Astrocyte (in vitro differentiated cells and primary cell): ENCODE measurements at regions not wholly inside any gene's neighbourhood (a gene's known extent, or its start where the extent isn't known, plus 50 kb on each side); places are given as distances from the start of the nearest gene placed in this dataset.

Experiments used
- DNase-seq: peaks from one replicate; pipeline ENCODE4 v3.0.0-alpha.2; 2010; ENCODE audit warnings: low read depth
- FAIRE-seq: peaks from 2 replicates; lab custom pipeline; 2011; peaks lifted over from hg19 to GRCh38; lab: Jason Lieb, UNC
- H2AFZ ChIP-seq: 2 replicates; pipeline ENCODE4 v1.6.0; 2012; ENCODE audit warnings: low read depth, low read length, inconsistent platforms
- H3K27ac ChIP-seq: 2 replicates; pipeline ENCODE4 v1.5.1; 2011; ENCODE audit warnings: low read depth, low read length, inconsistent platforms
- H3K27me3 ChIP-seq: 2 replicates; pipeline ENCODE4 v1.6.0; 2011; ENCODE audit warnings: low read length, inconsistent platforms; ENCODE audit not compliant: insufficient read depth
- H3K36me3 ChIP-seq: 2 replicates; pipeline ENCODE4 v1.5.1; 2011; ENCODE audit warnings: low read length, inconsistent platforms; ENCODE audit not compliant: insufficient read depth
- H3K4me1 ChIP-seq: 2 replicates; pipeline ENCODE4 v1.5.1; 2011; ENCODE audit warnings: low read length, inconsistent platforms; ENCODE audit not compliant: insufficient read depth
- H3K4me2 ChIP-seq: 2 replicates; pipeline ENCODE4 v1.6.0; 2012; ENCODE audit warnings: low read length, inconsistent platforms
- H3K4me3 ChIP-seq: 2 replicates; pipeline ENCODE4 v1.5.1; 2011; ENCODE audit warnings: low read depth, mild to moderate bottlenecking, low read length, inconsistent platforms; ENCODE audit not compliant: insufficient read depth
- H3K79me2 ChIP-seq: 2 replicates; pipeline ENCODE4 v1.6.0; 2012; ENCODE audit warnings: mild to moderate bottlenecking, low read length, inconsistent platforms; ENCODE audit not compliant: insufficient read depth
- H3K9ac ChIP-seq: 2 replicates; pipeline ENCODE4 v1.6.0; 2012; ENCODE audit warnings: mild to moderate bottlenecking, low read length, inconsistent platforms
- H3K9me3 ChIP-seq: 2 replicates; pipeline ENCODE4 v1.5.1; 2012; ENCODE audit warnings: low read depth, mild to moderate bottlenecking, low read length, inconsistent platforms; ENCODE audit not compliant: insufficient read depth
- H4K20me1 ChIP-seq: 2 replicates; pipeline ENCODE4 v1.6.0; 2012; ENCODE audit warnings: low read length, inconsistent platforms; ENCODE audit not compliant: insufficient read depth
- H3K27ac Mint-ChIP-seq: one replicate; pipeline ENCODE4 v1.8.0; 2021; ENCODE audit warnings: mild to moderate bottlenecking, mixed read lengths; ENCODE audit not compliant: unreplicated experiment
- H3K27me3 Mint-ChIP-seq: one replicate; pipeline ENCODE4 v1.8.0; 2021; ENCODE audit warnings: low read depth, mixed read lengths; ENCODE audit not compliant: unreplicated experiment
- H3K36me3 Mint-ChIP-seq: one replicate; pipeline ENCODE4 v1.8.0; 2021; ENCODE audit warnings: low read depth, mixed read lengths; ENCODE audit not compliant: unreplicated experiment
- H3K4me1 Mint-ChIP-seq: one replicate; pipeline ENCODE4 v1.8.0; 2021; ENCODE audit warnings: low read depth, mixed read lengths; ENCODE audit not compliant: unreplicated experiment
- H3K4me3 Mint-ChIP-seq: one replicate; pipeline ENCODE4 v1.8.0; 2021; ENCODE audit warnings: mild to moderate bottlenecking, moderate library complexity, mixed read lengths; ENCODE audit not compliant: unreplicated experiment
- H3K9me3 Mint-ChIP-seq: one replicate; pipeline ENCODE4 v1.8.0; 2021; ENCODE audit warnings: mild to moderate bottlenecking, mixed read lengths; ENCODE audit not compliant: unreplicated experiment
- EZH2 ChIP-seq: IDR thresholded peaks from 2 replicates; pipeline ENCODE4 v1.6.1; 2012; ENCODE audit warnings: mild to moderate bottlenecking, low read length, inconsistent platforms; ENCODE audit not compliant: insufficient read depth
- TF ChIP-seq, protein P1 (sequence below): IDR thresholded peaks from 2 replicates; pipeline ENCODE4 v1.5.1; 2011; ENCODE audit warnings: low read depth, mild to moderate bottlenecking, inconsistent platforms, low read length, moderate library complexity; ENCODE audit not compliant: insufficient read depth

DNA sequence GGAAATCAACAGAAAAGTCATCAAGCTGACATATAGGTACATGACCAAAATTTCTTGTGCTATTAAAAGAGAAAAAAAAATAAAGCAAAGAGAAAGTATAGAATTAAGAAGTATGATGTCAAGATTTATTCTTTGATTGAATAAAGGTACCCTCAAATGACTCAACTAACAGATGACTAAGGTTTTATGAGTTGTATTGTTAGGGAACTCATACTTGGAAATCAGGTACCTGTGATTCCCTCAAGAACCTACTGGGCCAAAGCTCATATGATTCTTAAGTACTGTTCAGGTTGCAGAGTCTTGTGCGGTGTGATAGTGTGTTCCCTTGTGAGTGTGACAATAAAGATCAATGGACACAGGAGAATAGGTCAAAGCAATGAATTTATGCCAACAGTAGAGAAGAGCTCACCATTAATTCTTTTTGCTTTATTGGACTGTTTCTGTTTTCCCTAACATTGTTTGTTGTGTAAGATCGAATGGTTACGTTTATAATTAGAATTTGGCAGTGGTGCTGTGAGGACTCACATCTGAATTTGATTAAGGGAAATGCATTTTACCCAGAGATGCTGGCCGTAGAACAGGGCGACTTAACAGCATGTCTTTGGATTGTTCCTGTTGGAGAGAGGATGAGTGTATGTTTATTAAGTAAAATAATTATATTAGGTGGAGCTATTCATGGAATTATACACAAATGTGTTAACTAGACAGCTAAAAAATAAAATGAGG, 293.2 kb upstream of the SEMA3D start:
- no peak for DNase-seq
- H3K4me3 ChIP-seq: no peak overlapping the region
- no peaks in the 10 kb centered on the region for H4K20me1 ChIP-seq
- no peaks in the 10 kb centered on the region for H3K27me3 ChIP-seq
- Mint-ChIP-seq H3K4me3 (no peak overlapping the region), H3K27me3 (no peaks in the 10 kb centered on the region), H3K9me3 (no peaks in the 10 kb centered on the region), H3K27ac (no peak overlapping the region), H3K4me1 (peaks cover 3% of the 10 kb centered on the region), H3K36me3 (no peaks in the 10 kb centered on the region)
- no peak overlapping the region for H3K4me2 ChIP-seq
- no peaks in the 10 kb centered on the region for H3K4me1 ChIP-seq
- H3K27ac ChIP-seq: no peak overlapping the region
- H3K36me3 ChIP-seq: no peaks in the 10 kb centered on the region
- no peak overlapping the region for H3K9ac ChIP-seq
- TF ChIP-seq, protein P1, sequence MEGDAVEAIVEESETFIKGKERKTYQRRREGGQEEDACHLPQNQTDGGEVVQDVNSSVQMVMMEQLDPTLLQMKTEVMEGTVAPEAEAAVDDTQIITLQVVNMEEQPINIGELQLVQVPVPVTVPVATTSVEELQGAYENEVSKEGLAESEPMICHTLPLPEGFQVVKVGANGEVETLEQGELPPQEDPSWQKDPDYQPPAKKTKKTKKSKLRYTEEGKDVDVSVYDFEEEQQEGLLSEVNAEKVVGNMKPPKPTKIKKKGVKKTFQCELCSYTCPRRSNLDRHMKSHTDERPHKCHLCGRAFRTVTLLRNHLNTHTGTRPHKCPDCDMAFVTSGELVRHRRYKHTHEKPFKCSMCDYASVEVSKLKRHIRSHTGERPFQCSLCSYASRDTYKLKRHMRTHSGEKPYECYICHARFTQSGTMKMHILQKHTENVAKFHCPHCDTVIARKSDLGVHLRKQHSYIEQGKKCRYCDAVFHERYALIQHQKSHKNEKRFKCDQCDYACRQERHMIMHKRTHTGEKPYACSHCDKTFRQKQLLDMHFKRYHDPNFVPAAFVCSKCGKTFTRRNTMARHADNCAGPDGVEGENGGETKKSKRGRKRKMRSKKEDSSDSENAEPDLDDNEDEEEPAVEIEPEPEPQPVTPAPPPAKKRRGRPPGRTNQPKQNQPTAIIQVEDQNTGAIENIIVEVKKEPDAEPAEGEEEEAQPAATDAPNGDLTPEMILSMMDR: no peak
- no peak for TF ChIP-seq EZH2
- no peak for FAIRE-seq
- H2AFZ ChIP-seq: no peak overlapping the region
- H3K9me3 ChIP-seq: no peaks in the 10 kb centered on the region
- H3K79me2 ChIP-seq: no peaks in the 10 kb centered on the region

DNA sequence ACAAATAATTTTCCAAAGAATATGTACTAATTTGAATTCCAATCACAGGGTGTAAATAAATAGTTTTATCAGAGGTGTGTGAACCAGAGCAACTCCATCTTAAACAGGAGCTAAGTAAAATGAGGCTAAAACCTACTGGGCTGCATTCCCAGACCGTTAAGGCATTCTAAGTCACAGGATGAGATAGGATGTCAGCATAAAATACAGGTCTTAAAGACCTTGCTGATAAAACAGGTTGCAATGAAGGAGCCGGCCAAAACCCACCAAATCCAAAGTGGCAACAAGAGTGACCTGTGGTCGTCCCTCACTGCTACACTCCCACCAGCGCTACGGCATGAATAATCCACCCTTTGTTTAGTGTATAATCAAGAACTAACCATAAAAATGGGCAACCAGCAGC, 291.7 kb upstream of the SEMA3D start:
- H3K36me3 Mint-ChIP-seq: no peaks in the 10 kb centered on the region
- no peak overlapping the region for H3K27ac ChIP-seq
- no peak overlapping the region for H3K9ac ChIP-seq
- H3K4me3 ChIP-seq: no peak overlapping the region
- H3K27ac Mint-ChIP-seq: no peak overlapping the region
- no peaks in the 10 kb centered on the region for H3K27me3 ChIP-seq
- no peaks in the 10 kb centered on the region for H3K27me3 Mint-ChIP-seq
- H4K20me1 ChIP-seq: no peaks in the 10 kb centered on the region
- no peaks in the 10 kb centered on the region for H3K9me3 ChIP-seq
- H3K4me3 Mint-ChIP-seq: no peak overlapping the region
- H3K79me2 ChIP-seq: no peaks in the 10 kb centered on the region
- FAIRE-seq: no peak
- no peaks in the 10 kb centered on the region for H3K36me3 ChIP-seq
- no peak overlapping the region for H2AFZ ChIP-seq
- TF ChIP-seq EZH2: no peak
- TF ChIP-seq, protein P1: no peak
- H3K9me3 Mint-ChIP-seq: no peaks in the 10 kb centered on the region
- no peaks in the 10 kb centered on the region for H3K4me1 ChIP-seq
- H3K4me1 Mint-ChIP-seq: peaks cover 8% of the 10 kb centered on the region
- DNase-seq: no peak
- no peak overlapping the region for H3K4me2 ChIP-seq

DNA sequence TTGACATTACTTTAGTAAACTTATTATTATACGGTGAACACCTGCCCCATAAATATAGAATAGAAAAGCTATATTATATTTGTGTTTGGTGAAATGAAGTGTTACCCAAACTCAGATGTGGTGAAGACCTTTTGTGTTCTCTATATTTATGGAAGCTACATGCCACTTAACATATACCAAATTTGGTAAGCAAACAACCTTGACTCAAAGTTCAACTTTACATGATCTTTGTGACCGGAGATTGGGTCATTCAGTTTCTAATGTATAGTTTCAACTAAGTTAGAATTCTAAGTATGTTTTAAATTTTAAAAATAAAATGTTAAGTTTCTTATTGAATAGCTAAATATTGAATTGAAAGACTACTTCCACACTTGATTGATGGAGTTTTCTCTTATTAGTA, 288.6 kb upstream of the SEMA3D start:
- H3K4me3 ChIP-seq: no peak overlapping the region
- H3K27me3 ChIP-seq: no peaks in the 10 kb centered on the region
- H3K36me3 ChIP-seq: no peaks in the 10 kb centered on the region
- DNase-seq (no peak), FAIRE-seq (no peak)
- Mint-ChIP-seq H3K4me1 (peaks cover 23% of the 10 kb centered on the region), H3K36me3 (no peaks in the 10 kb centered on the region), H3K9me3 (no peaks in the 10 kb centered on the region), H3K4me3 (no peak overlapping the region), H3K27me3 (no peaks in the 10 kb centered on the region), H3K27ac (no peak overlapping the region)
- H3K9me3 ChIP-seq: no peaks in the 10 kb centered on the region
- no peaks in the 10 kb centered on the region for H3K79me2 ChIP-seq
- H3K4me2 ChIP-seq: no peak overlapping the region
- H3K9ac ChIP-seq: no peak overlapping the region
- no peaks in the 10 kb centered on the region for H3K4me1 ChIP-seq
- H3K27ac ChIP-seq: no peak overlapping the region
- TF ChIP-seq, protein P1: no peak
- no peak for TF ChIP-seq EZH2
- no peaks in the 10 kb centered on the region for H4K20me1 ChIP-seq
- no peak overlapping the region for H2AFZ ChIP-seq
